Neutrophil (primary cell): ENCODE measurements at regions not wholly inside any gene's neighbourhood (a gene's known extent, or its start where the extent isn't known, plus 50 kb on each side); places are given as distances from the start of the nearest gene placed in this dataset.
"Not testable (repeated sequence)": the region's sequence is repeated elsewhere in the genome, so short reads cannot be mapped to it uniquely, and the experiment has no call there.

Experiments
- H3K27ac ChIP-seq: fragments of 200-600 bp; sonication (generic); 2 replicates; pipeline ENCODE4 v1.5.1; 2016; ENCODE audit warnings: mild to moderate bottlenecking, moderate library complexity
- H3K27me3 ChIP-seq: fragments of 200-600 bp; sonication (generic); 2 replicates; pipeline ENCODE4 v1.6.0; 2016; ENCODE audit warnings: mild to moderate bottlenecking
- H3K36me3 ChIP-seq: fragments of 200-600 bp; sonication (generic); 2 replicates; pipeline ENCODE4 v1.5.1; 2017
- H3K4me1 ChIP-seq, 2 experiments: fragments of 200-600 bp in 1 of 2; sonication (generic) in 1 of 2; 1 replicate in 1 of 2; 2 replicates in 1 of 2; pipeline versions ENCODE4 v1.5.1 to v1.6.1; 2013 to 2016; ENCODE audit warnings: low read depth in 1 of 2, low read length in 1 of 2, mild to moderate bottlenecking in 1 of 2, moderate library complexity in 1 of 2; ENCODE audit not compliant: control insufficient read depth in 1 of 2, insufficient read depth in 1 of 2
- H3K4me3 ChIP-seq, 2 experiments: fragments of 200-600 bp in 1 of 2; sonication (generic) in 1 of 2; 1 replicate in 1 of 2; 2 replicates in 1 of 2; pipeline ENCODE4 v1.5.1; 2013 to 2016; ENCODE audit warnings: low read depth in 1 of 2, low read length in 1 of 2, mild to moderate bottlenecking in 1 of 2, moderate library complexity in 1 of 2
- H3K9me3 ChIP-seq: fragments of 200-600 bp; sonication (generic); 2 replicates; pipeline ENCODE4 v1.5.1; 2016
- TF ChIP-seq, protein P1 (sequence below): fragments of 200-600 bp; sonication (generic); IDR thresholded peaks from 2 replicates; pipeline ENCODE4 v1.5.1; 2016; ENCODE audit warnings: antibody characterized with exemption

DNA sequence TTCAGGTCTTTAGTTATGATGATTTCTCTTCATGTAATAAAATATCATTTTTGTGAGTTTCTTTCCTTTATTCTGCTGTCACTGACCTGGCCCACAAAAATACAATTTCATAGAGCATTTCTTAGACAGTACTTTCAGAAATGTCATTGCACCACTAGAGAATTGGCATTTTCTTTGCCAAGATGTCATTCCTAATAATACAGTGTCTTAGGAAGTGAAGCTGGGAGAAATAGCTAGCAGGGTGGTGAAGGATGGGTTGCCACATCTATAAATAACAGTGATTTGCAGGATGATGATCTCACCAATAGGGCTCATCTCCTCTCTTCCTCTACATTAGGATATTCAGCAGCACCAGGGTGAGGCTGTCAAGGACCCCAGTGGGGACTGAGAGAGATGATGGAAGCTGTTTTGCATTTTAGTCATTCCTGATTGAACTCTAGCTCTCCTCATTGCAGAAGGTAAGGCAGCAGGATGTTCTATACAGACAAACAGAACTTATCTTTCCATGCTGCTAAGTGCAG is 452.1 kb downstream of the NXPH1 start:
- TF ChIP-seq, protein P1, sequence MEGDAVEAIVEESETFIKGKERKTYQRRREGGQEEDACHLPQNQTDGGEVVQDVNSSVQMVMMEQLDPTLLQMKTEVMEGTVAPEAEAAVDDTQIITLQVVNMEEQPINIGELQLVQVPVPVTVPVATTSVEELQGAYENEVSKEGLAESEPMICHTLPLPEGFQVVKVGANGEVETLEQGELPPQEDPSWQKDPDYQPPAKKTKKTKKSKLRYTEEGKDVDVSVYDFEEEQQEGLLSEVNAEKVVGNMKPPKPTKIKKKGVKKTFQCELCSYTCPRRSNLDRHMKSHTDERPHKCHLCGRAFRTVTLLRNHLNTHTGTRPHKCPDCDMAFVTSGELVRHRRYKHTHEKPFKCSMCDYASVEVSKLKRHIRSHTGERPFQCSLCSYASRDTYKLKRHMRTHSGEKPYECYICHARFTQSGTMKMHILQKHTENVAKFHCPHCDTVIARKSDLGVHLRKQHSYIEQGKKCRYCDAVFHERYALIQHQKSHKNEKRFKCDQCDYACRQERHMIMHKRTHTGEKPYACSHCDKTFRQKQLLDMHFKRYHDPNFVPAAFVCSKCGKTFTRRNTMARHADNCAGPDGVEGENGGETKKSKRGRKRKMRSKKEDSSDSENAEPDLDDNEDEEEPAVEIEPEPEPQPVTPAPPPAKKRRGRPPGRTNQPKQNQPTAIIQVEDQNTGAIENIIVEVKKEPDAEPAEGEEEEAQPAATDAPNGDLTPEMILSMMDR = no peak
- no peaks in the 10 kb centered on the region for H3K36me3 ChIP-seq
- H3K27ac ChIP-seq = no peak overlapping the region
- H3K4me1 ChIP-seq = no peaks in the 10 kb centered on the region
- H3K4me3 ChIP-seq = no peak overlapping the region
- no peaks in the 10 kb centered on the region for H3K27me3 ChIP-seq
- H3K9me3 ChIP-seq = no peaks in the 10 kb centered on the region

DNA sequence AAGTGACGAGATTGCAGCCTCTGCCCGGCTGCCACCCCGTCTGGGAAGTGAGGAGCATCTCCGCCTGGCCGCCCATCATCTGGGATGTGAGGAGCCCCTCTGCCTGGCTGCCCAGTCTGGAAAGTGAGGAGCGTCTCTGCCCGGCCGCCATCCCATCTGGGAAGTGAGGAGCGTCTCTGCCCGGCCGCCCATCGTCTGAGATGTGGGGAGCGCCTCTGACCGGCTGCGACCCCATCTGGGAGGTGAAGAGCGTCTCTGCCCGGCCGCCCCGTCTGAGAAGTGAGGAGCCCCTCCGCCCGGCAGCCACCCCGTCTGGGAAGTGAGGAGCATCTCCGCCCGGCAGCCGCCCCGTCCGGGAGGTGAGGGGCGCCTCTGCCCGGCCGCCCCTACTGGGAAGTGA is 456.9 kb downstream of the NXPH1 start:
- H3K36me3 ChIP-seq, H3K4me3 ChIP-seq, H3K4me1 ChIP-seq, H3K27me3 ChIP-seq, H3K9me3 ChIP-seq, H3K27ac ChIP-seq: not testable (repeated sequence)

DNA sequence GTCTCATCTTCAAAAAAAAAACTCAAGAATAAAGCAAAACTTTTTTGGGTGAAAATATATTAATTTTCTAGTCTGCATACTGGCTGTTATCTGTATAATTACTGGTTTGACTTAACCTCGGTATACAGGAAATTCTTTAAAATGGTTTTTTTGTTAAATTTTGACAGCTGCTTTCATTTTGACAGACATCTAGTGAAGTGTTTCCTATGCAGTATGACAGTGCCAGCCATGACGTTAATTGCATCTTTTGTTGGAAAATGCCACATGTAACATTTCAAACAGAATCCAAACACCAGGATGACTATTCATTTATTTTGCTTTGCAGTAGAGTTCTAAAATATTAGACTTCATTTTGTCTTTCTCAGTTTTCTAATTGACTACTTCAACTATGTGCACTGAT is 460.4 kb downstream of the NXPH1 start:
- Histone ChIP-seq H3K27me3 (no peaks in the 10 kb centered on the region), H3K9me3 (no peaks in the 10 kb centered on the region), H3K27ac (no peak overlapping the region), H3K36me3 (no peaks in the 10 kb centered on the region), H3K4me1 (no peaks in the 10 kb centered on the region), H3K4me3 (no peak overlapping the region)
- TF ChIP-seq, protein P1 = no peak

DNA sequence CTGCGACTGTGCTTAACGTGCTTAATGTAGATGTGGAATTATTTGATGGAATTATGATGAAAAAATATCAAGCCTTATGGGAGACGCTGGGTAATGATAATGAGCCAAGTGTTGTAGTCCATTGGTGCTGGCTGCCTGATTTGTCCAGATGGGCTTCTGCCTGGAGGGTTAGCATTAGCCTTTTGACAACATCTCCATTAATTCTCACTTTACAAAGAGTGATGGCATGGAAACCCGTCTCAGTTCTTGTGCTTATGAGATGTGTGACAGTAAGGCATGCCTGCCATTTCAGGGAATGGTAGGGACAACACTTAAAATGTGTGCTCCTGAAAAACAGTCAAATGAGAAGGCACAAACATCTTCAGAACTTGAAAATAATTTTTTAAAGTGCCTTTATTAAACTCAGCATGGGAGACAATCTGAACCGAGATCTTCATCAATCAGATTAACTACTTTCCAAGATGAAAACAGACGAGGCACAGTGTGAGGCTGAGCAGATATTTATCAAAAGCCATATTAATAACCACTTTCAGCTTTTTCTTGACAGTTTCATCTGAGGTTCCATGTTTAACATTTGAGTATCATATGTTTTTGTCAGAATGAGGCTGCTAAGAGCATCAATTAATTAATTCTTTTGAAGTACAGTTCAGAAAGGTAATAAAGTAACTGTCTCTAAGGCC is 473.1 kb downstream of the NXPH1 start:
- no peak overlapping the region for H3K27ac ChIP-seq
- H3K36me3 ChIP-seq = no peaks in the 10 kb centered on the region
- no peaks in the 10 kb centered on the region for H3K4me1 ChIP-seq
- no peak overlapping the region for H3K4me3 ChIP-seq
- no peaks in the 10 kb centered on the region for H3K9me3 ChIP-seq
- no peaks in the 10 kb centered on the region for H3K27me3 ChIP-seq
- TF ChIP-seq, protein P1 = no peak

DNA sequence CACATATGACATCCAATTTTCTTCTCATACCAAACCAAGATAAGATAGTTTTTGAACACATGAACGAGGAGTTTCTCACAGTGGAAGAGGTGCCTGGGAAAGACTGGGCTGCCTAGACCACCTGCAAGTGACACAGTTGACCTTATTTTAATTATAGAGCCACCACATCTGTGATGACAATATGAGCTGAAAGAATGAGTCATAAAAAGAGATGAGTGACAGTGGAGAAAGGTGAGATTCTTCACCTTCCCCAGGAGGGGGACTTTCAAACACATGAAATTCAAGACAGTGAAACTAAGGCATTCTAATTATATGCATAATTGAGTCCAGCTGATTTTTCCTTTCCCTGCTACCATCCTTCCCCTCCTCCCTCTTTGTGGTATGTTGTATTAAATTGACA is 475.5 kb downstream of the NXPH1 start:
- TF ChIP-seq, protein P1 = no peak
- Histone ChIP-seq H3K9me3 (peaks cover 1% of the 10 kb centered on the region), H3K36me3 (no peaks in the 10 kb centered on the region), H3K4me1 (no peaks in the 10 kb centered on the region), H3K27ac (no peak overlapping the region), H3K4me3 (no peak overlapping the region), H3K27me3 (no peaks in the 10 kb centered on the region)

DNA sequence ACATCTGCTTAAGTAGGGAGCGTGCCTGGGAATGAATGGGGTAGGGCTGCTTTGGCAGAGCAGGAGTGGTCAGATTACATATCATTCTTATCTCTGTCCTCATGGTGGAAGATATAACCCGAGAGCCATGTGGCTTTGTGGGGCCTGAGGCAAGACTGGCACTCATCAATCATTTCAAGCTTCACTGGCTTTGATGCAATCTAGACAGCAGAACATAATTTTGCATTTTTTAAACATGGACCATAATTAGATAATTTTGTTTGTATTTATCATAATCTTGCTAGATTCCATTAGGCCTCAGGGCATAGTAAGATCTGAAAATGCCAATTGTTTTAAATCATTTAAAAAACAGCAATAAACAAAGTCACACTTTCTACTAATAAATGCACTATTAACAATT is 480.3 kb downstream of the NXPH1 start:
- TF ChIP-seq, protein P1 = no peak
- no peaks in the 10 kb centered on the region for H3K4me1 ChIP-seq
- H3K4me3 ChIP-seq = no peak overlapping the region
- no peaks in the 10 kb centered on the region for H3K27me3 ChIP-seq
- peaks cover 5% of the 10 kb centered on the region for H3K9me3 ChIP-seq
- no peak overlapping the region for H3K27ac ChIP-seq
- no peaks in the 10 kb centered on the region for H3K36me3 ChIP-seq
